NCI-H748 (cell line): ENCODE measurements at regions not wholly inside any gene's neighbourhood (a gene's known extent, or its start where the extent isn't known, plus 50 kb on each side); places are given as distances from the start of the nearest gene placed in this dataset.
A peak's percentile ranks its signal among the peaks of the same experiment; 100 is the strongest.

Experiments
- DNase-seq: peaks from one replicate; lab custom pipeline; 2025; ENCODE audit not compliant: unreplicated experiment; lab: John Stamatoyannopoulos, UW

- no peak for DNase-seq
Measured at GRCh38 chr2:41826921-41827320, 220.9 kb upstream of the PKDCC start.

- no peak for DNase-seq
Measured at GRCh38 chr2:41827354-41827971, 220.4 kb upstream of the PKDCC start.

GRCh38 chr2:41828052-41828643, 219.7 kb upstream of the PKDCC start:
- DNase-seq: no peak

GRCh38 chr2:41829052-41829451, 218.8 kb upstream of the PKDCC start:
- no peak for DNase-seq

DNA sequence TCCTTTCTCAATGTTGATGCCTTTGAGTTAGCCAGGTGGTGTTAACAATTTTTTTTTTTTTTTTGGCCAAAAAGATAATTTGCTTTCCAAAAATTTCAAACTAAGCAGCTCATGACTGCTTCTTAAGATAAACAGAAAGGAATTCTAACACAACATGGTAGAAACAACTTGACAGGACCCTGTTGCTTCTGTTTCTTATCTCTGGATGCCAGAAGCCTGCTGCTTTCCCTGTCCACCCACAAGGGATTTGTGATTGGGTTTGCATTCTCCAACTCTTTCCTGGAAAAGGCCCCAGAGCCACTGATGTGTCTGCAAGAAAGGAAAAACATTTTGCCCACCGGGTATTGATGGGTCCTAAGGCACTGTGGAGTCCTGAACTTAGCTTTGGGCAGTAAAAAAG, 217.2 kb upstream of the PKDCC start:
- no peak for DNase-seq

DNA sequence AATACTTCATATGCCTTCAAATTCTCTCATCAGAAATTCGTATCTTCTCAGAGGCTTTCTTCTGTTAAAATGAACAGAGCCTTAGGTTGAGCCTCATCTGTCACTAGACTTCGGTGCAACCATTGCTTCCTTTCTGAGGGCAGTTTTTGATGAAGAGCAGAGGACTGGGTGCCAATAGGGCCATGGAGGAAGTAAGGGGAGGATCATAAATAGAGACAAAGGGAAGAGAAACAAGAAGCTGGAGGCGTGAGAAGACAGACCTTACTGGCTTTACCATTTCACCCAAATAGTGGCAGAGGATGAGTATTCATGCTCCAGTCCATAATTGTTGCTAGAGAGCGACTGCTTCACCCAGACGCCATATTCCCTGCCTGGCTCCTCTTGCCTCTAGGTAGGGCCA, 215.6 kb upstream of the PKDCC start:
- no peak for DNase-seq

DNA sequence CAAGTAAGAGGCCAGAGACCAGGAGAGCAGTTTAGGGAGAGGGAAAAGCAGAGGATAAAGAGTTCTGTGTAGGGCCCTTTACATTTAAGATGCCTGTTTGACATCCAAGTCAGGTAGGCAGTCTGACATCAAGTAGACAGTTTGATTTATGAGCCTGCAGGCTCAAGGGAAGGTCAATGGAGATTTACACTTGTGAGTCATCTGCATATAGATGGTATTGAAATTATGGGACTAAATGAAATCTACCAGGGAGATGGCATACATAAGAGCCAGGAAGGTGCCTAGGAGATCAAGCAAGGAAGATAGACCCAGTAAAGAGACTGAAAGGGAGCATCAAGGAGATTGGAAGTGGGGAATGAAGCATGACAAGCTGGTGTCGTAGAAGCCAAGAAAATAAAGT, 212.4 kb upstream of the PKDCC start:
- no peak for DNase-seq

DNA sequence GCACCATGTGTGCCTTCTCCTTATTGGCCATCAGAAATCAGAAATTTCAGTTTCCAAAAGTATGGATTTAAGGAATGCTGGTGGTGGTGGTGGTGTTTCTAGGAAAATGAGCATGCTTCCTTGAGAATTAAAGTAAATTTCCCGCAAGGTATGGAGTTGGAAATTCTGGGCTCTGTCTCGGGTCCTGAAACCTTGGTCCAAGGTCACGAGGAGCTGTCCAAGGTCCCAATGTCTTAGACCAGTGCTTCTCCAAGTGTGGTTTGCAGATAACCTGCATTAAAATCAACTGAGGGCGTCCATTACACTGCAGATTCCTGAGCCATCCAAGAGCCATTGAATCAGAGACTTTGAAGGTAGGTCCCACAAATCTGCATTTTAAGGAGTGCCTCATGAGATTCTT, 210.9 kb upstream of the PKDCC start:
- DNase-seq: no peak

DNA sequence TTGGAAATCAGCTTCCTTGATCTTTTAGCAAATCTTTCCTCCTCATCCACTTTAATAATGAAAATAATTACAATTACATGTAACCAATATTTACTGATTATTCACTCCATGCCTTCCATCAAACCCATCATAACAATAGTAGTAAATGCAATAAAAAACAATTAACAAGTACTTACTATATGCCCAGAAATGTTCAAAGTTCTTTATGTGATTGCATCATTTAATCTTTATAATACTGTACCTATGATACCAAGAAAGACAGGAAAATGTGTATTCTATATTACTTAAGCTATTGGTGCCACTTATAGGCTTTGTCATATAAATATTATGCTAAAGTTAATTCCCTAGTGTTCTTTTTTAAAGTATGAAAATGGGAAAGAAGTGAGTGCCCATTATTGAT, 210.2 kb upstream of the PKDCC start:
- no peak for DNase-seq

- DNase-seq: peak; percentile 95
Measured at GRCh38 chr2:41840702-41841551, 206.9 kb upstream of the PKDCC start.

- no peak for DNase-seq
Measured at GRCh38 chr2:41846962-41847361, 200.9 kb upstream of the PKDCC start.

DNA sequence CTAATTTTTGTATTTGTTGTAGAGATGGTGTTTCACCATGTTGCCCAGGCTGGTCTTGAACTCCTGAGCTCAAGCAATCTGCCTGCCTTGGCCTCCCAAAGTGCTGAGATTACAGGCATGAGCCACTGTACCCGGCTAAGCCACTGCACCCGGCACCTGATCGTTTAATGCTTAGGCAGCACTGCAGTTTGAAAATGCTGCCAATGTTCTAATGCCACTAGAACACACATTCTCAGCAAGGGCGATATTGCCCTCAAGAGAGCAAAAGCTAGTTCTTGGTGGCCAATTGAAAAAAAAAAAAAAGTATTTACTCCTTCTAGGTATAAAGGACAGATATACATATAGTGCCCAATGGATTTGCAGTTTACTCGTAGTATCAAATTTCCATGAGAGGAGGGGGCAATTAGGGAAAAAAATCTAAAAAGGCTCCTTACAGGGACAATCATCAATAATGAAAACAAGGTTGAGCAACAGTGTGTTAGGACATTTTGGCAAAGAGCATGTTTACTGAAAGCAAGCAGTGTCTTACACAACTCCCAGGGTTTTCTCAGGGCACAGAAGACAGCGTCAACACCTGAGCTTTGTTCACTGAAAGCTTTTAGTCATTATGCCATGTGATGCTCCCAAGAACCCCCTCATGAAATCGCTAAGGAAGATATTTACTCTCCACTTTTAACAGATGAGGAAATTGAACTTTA, 199.9 kb upstream of the PKDCC start:
- DNase-seq: no peak

DNA sequence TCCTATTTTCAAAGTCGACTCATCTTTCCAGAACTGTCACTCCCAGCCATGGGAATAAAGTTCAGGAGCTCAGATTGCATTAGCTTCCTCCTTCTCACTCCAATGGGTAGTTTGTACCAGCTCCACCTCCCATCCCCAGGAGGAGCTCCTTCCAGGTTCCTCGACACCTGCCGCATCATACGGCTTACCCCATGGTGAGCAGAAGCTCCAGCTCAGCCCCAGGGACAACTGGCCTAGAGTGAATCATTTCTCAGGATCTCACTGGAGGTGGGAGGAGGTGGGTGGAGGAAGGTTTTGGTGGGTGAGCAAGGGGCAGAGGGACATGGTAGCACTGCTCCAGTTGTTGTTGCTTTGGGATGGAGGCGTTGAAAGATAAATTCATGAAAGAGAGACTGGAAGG, 196.3 kb upstream of the PKDCC start:
- DNase-seq: no peak

- peak; percentile 54 for DNase-seq
Measured at GRCh38 chr2:41853427-41854191, 194.2 kb upstream of the PKDCC start.

GRCh38 chr2:41854227-41854626, 193.6 kb upstream of the PKDCC start:
- DNase-seq: no peak

GRCh38 chr2:41856946-41857345, 190.9 kb upstream of the PKDCC start:
- DNase-seq: no peak

DNA sequence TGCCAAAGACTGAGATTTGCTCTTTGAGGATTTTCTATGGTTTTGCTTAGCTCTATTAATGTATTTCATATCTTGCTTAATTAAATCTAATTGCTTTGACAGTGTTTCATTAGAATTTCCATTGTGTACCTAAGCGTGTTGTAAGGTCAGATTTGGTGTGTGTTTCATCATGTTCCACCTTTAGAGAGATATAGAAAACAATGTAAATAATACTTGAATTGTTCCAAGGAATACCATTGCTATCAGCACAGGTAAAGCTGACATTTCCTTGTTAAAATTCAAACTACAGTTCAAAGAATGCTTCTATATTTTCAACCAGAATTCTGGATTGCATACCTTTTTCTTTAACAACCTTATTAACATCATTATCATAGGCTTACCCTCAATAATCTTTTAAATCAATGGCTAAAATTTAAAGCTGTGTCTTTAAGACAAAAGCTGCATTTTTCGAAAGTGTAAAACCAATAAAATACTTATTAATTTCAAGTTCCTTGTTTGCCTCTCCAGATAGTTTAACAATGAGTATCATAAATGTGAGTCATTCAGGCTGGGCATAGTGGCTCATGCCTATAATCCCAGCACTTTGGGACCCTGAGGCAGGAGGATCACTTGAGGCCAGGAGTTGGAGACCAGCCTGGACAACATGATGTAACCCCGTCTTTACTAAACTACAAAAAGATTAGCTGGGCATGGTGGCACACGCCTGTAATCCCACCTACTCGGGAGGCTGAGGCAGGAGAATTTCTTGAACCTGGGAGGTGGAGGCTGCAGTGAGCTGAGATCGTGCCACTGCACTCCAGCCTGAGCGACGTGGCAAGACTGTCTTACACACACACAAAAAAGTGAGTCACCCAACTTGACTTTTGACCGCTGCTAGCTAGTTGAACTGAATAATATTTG, 188.0 kb upstream of the PKDCC start:
- no peak for DNase-seq

- DNase-seq: no peak
Measured at GRCh38 chr2:41863062-41863461, 184.8 kb upstream of the PKDCC start.

DNA sequence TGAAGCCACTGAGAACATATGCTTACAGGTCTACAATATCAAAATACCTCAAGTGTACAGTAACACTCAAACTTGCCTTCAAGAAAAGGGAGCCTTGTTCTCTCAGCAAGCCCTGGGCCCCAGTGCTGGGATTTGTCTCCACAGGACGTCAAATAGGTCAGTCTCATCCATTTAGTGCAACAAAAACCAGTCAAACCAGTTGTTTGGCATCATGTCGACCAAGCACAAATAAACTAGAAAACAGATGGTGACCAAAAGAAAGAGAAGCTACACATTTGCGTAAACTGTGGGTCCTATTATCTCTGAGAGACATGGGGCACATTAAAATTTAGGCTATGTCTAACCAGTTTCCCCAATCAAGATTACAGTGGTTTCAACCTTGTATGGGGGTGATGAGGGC, 182.6 kb upstream of the PKDCC start:
- peak; percentile 14 for DNase-seq

GRCh38 chr2:41867553-41867952, 180.3 kb upstream of the PKDCC start:
- no peak for DNase-seq
